NCI-H774 (cell line): ENCODE measurements at regions not wholly inside any gene's neighbourhood (a gene's known extent, or its start where the extent isn't known, plus 50 kb on each side); places are given as distances from the start of the nearest gene placed in this dataset.

Source experiments
- DNase-seq: peaks from one replicate; lab custom pipeline; 2025; lab: John Stamatoyannopoulos, UW

DNA sequence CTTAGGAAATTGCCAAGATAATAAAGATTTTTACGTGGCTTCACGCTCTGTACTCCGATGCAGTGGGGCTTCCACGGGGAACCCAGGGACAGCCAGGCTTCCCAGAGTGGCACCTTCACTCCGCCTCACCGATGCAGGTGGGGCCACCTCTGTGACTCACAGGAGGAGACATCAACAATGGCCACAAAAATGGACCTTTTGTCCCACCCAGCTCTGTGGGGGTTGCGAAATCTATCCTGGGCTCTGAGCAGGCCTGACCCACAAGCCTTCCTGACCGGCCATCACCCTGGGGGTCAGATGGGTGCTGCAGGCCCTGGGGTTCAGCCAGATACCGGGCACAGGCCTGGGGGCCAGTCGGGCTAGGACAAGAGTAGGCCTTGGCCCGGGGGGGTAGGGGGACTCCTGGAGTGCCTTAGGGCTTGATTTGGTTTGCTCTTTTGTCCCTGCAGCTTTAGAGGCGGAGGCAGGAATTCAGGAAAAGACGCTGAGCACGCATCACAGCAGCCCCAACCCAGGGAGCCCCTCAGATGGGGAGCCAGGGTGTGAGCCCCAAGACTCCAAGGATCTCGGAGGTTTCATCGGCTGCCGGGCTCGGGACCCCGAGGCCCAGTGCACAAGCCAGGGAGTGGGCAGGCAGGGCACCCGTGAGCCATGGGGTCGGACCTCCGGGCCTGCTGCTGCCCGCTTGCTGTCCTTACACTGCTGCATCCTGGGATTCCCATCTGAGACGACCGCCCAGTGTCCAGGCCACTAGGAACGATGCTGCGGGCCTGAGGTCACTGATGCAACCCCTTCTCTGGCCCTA is 136.5 kb upstream of the NKX1-1 start:
- DNase-seq, result no peak

DNA sequence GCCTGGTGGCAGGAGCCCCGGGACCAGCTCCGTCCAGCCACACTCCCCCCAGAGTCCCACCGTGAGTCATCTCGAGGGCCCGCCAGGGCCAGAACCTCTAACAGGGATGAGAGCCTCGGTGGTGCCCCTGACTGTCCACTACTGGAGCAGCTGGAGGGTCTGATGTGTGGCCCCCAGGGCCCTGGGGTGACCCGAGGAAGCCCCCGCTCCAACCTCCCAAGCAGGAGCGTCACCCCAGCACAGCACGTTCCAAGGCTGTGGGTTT is 135.9 kb upstream of the NKX1-1 start:
- no peak for DNase-seq

DNA sequence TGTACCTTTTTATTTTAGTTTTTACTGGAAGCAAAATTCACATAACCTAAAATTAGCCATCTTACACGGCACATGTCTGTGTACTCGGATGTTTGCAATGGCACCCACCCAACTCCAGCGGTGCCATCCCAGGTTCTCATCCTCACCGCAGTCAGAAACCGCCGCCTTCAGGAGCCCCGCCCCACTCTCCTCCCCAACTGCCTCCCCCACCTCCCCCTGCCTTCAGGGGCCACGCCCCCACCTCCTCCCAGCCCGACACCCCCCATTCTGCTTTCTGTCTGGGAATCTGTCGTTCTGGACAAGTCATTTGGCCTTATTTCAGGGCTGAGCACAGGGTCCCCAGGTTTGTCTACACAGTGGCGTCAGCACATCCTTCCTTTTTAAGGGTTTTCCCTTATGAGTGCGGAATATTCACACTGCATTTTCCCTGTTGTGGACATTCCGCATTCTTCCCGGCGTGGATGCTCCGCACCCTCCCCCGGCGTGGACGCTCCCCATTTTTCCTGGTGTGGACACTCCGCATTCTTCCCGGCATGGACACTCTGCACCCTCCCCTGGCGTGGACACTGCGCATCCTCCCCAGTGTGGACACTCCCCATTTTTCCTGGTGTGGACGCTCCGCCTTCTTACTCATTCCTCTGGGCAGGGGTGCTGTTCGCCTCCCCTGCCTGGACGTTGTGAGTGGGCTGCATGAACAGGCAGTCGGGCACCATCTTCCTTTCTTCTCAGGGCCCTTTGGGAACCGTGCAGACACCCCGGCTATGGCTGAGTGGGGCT is 135.4 kb upstream of the NKX1-1 start:
- DNase-seq, result no peak

DNA sequence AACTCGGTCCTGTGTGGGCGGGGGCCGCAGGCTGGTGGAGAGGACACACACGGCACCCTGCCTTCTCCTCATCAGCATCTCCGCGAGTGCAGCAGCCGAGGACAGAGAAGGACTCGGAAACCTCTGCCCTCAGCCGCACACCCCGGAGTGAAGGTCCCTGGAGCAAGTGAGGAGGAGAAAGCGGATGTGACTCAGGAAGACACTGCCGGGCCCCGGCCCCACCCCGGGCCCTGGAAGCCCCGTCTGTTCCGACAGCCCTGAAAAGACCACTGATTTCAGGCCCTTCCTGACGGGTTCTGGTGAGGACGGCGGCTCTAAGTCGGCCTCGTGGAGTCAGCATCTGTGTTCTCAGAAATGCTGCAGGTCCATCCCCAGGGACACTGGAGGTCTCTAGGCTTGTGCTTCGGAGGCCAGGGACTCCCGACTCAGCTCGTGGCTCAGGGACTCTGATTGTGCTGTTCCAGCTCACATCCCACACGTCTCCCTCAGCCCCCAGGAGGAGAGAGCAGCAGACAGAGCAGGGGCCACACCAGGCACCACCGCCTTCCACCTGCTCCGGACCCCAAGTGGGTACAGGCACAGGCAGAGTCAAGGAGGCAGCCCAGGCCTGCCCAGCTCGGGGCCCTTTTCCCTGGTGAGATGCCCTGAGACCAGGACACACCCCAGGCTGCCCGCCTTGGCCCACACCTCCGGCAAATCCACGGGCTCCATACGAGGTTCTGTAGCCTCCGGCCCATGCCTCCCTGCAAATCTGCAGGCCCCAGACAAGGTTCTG is 134.5 kb upstream of the NKX1-1 start:
- no peak for DNase-seq

DNA sequence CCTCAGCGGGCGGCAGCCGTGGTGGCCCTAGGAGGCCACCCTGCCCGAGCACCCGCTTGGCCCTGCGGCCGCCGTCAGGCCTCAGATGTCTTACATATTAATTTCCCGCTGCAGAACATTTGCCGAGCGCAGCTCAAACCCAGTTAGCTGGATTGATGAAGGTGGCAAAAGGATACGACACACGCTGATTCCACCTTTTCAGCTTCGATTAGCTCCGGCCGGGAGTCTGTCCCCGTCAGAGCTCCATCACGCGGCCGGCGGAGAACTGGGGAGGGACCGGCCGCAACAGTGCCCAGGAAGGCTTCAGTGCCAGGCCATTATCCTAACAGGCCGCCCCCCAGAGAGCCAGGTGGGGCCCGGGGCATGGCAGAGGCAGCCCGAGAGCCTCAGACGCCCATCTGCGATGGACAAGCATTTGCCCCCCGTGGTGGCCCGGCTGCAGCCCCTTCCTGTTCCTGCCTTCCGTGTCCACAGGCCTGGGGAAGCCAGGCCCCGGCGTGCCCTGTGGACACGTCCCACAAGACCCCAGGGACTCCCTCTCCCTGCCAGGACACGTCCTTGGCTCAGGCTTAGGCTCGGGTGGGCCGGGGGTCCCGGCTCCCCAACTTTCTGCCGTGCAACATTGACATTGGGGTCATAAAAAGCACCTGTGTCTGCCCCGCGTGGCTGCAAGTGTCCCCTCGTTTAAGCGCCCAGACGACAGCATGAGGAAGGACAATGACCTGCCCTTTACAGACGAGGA is 133.8 kb upstream of the NKX1-1 start:
- DNase-seq, result no peak

DNA sequence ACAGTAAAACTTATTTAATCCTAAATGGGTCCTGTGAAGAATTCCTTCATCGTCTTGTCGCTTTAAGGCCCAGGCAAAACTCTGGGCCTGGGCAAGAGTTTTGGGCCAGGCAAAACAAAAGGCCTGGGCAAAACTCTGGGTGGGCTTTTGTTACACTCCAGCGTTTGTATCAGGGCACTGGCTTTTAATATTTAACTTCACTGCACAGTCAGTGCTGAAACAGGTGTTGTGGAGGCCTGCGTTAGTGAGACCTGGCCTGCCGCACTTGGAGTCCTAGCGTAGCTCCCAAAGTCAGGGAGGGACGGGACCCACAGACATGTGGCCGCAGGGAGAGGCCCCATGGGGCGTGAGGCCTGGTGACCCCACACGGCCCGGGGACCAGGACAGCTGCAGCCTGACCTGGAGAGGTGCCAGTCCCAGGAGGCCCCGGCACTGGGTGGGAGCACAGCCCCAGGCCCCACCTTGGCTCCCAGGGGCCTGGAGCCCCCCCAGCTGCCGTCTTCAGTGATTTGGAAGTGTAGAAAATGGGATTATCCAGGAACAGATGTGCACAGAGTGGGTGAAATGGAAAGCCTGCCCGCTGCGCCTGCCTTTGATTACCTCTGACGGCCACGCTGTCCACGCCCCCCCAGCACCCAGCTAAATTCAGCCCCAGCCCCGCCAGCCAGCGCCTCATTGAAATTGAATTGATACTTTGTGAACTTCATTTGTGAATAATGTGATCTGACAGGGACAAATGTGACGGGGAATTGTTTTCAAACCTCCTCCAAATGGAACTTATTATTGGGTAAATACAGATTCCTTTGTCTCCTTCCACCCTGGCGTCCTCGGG is 132.9 kb upstream of the NKX1-1 start:
- DNase-seq, result no peak

DNA sequence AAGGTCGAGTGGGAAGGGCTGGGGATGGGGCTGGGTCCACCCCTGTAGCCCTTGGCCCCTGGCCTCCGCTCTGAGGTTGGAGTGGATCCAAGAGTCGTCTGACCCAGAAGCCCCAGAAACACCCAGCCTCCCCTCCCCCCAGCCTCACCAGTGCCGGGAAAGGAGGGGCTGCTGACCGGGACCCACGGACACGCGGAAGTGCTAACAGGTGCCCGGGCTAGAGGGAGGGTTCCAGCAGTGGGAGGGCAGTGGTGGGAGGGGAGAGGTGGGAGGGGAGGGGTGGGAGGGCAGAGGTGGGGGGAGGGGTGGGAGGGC is 131.8 kb upstream of the NKX1-1 start:
- no peak for DNase-seq

DNA sequence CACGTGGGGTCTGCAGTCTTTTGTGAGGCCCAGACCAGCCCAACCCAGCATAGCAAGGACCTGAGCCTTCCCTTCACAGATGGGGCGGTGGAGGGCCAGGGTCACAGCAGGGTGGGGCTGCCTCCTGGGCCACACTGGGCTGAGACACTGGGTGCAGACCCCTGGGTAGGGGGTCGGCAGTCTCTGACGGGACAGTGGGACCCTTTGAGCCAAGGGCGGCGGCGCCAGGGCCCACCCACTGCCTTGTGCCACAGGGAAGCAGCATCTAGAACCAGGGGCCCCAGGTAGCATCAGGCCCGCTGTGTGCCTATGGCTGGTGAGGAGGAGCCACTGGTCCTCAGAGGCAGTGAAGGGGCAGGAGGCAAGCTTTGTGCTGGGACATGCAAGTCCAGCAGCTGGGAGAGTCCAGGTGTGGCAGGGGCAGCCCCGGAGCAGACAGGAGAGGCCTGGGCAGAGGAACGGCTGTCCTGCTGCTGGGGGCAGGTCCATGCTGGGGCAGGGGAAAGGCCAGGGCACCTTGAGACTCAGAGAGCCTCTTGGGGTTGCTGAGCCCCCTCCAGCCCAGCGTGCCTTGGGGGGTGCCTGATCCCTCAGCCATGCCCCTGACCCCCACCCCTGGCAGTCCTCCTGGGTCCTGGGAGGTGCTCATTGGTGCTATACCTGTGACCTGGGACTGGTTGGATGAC is 131.3 kb upstream of the NKX1-1 start:
- DNase-seq, result no peak

DNA sequence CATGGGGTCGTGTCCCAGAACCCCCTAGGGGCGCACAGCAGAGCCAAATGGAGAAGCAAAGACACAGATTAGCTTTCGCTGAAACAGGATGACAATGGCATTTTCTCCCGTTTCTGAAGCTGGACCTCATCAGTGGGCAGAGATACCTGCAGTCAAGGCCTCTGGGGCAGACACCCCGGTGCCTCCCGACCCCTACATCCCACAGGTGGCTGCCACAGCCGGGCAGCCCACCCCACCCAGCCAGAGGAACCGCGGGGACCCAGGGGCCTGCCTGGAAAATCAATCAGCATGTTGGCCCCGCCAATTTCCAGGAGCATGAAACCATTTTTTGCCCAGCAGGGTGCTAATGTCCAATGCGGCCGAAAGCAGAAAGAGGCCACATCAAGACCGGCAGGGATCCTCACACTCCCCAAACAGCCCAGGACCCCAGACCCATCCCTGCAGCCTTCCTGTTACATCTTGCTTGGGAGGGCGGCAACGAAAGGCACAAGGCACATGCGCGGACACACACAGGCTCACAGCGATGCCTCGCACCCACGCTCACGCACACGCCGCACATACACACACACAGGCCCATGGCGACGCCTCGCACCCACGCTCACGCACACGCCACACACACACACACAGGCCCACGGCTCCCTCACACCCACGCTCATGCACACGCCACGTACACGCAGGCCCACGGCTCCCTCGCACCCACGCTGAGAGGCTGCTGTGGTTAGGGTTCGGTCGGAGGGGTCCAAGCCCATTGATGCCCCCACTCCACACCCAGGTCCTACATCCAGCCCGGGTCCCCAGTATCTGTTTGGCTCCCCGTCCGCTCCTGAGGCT is 130.6 kb upstream of the NKX1-1 start:
- DNase-seq, result no peak

DNA sequence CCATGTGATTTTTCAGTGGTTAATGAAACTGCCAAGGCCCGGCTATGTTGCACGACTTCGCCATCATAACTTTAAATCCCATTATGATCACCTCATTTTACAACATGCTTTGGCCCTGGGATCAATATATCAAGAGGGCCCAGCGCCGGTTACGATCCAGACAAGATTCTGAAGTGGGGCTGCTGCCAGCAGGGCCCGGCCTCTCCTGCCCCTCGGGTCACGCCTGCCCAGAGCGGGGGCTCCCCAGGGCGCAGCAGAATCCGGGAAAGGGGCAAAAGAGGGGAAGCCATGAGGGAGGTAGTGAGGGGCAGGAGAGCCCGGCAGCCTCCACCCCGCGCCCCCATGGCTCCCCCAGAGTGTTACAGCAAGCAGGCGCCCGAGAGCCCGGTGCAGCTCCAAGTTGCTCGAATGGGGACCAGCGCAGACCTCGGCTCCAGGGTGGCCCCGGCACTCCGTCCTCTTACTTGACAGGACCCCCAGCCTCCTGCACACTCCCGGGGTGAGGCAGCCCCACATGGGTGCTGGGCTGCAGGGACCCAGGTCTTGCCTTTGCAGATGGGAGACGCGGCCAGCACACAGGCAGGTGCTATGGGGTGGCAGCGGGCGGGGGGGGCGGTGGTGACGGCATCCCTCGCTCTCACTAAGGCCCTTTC is 129.8 kb upstream of the NKX1-1 start:
- no peak for DNase-seq

DNA sequence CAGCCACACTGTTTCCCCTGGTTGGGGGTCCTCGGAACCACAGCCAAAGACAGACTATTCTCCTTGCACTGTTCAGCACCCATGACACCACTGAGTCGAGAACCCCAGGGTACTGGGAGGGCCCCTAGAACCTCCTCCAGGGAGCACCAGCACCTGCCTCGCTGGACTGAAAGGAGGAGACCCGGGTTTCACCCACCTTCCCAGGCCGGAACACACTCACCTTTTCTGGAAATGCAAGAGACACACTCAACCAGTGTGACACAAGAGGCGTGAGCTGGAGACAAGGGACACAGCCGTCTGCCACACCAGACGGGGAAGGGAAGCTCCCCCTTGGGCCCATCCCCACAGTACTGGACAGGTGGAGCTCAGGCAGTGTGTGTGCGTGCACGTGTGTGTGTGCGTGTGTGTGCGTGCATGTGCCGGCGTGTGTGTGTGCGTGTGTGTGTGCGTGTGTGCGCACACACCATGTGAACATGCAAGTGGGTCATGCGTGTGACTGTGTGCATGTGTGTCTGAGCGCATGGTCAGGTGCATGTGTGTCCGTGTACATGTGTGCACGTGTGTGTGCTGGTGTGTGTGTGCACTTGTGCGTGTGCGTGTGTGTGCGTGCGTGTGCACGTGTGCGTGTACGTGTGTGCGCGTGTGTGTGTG is 128.8 kb upstream of the NKX1-1 start:
- no peak for DNase-seq

DNA sequence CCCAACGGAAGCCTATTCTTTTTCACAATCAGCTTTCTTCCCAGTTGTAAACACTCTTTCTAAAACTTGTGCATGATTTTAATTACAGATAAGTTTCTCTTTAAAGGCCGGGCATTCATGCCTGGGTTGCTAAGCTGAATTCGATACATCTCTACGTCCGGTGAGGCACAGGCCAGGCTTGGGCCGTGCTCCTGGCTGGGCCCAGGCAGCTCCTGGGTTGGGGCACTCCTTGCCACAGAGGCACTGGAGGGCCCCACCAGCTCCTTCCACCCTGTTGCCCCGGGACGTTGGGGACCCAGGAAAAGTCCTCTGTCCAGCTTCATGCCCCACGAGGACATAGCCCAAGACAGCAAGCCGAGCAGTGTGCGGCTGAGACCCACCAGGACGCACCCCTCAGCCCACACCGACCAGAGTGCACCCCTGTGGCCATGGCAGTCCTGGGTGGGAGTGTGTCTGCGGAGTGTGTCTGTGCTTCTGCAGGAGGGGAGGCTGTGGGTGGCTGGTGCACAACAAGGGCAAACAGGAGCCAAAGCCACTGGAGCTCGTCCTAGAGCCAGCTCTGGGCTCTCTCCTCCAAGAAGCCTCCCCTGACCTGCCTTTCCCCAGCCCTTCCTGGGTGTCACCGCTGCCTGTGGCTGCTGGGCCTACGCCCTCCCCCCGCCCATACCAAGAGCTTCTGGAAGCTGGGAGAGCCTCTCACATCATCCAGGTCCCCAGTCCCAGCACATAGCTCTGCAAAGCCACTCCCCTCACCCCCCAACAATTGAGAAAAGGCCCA is 128.0 kb upstream of the NKX1-1 start:
- DNase-seq, result no peak

DNA sequence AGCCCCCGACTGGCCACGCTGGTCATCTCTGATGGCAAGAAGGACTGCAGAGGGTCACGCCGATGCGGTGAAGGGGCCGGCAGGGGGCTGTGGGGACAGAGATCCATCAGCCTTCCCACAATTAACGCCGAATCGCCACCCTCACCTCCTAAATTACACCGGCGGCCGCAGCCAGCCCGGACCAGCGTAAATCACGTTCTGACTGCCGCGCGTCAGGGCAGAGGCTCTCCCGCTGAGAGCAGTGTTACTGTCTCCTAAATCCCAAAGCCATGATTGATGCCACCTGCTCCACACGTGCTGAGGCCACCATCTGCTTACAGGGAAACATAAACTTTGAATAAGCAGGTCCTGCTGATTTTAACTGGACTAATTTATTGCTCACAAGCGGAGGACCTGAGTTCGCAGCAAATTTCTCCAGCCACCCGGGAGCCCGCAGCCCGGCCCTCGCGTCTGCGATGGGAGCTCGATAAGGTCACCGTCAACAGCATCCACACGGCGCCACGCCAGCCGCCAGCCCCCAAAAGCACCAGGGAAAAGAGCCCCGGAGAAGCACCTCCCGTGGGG is 127.3 kb upstream of the NKX1-1 start:
- DNase-seq, result no peak

DNA sequence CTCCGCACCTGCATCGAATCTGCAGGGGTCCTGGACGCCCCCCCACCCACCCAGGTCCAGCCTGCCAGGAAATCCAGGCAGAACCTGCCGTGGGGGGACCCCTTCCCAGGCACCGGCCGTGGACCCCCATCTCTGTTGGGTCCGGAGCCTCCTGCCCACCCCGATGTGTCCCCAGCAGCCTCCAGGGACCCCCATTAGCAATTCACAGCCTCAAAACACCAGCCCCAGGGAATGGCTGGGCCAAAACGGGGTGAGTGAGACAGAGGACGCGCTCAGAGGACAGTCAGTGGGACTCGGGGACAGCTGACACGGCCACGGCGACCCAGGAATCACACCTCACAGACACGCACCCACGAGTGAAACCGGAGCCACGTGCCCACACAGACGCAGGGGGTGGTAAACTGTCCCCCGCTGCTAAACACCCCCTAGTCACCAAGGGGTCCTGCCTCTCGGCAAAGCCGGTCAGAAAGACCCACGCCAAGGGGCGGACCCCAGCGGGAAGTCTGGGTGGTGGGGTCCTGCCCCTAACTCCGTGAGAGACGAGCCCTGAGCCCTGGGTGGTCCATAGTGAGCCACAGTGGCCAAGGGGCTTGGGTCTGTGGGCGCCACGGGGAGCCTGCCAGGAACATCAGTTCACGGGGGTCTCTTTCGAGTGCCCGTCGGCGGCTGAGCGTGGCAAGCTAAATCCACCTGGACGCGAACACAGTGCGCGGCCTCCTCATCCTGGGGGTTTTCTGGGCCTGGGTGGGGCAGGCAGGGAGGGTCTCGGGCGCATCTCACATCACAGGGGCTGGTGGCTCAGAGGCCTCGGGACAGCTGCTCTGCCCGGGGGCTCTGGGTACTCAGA is 126.5 kb upstream of the NKX1-1 start:
- no peak for DNase-seq

DNA sequence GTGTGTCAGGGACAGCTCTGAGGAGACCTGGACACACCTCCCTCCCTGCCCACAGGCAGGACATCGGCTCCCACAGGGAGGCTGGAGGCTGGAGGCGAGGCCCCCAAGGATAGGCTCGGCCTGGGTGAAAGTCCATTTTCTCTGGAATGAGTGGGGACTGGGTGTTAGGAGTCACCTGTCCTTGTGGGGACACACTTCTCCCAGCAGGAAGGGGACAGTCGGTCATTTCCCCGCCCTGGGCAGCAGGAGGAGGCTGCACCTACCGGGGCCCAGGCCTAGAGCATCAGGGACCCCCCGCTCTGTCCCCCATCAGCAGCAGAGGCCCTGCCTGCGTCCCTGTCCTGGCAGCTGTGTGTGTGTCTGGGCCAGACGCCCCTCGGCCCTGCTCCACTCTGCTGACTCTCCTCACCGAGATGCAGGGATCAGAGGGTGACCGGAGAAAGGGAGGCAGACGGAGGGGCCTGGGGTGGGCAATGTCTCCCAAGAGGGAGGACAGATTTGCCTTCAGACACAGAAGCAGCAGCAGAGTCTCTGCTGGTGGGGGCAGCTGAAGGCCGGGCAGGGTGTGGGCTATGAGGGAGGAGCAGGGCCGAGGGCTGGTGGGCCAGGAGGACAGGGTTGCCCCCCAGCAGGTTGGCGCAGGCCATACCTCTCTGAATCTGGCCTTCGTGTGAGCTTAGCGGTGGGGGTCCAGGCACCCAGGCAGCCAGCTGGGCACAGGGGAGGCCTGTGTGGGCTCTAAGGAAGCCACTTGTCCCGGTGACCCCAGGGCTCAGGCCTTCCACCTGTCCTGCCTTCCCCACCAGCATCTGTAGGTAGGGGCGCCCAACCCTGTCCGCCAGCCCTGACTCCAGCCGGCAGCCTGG is 125.7 kb upstream of the NKX1-1 start:
- no peak for DNase-seq

DNA sequence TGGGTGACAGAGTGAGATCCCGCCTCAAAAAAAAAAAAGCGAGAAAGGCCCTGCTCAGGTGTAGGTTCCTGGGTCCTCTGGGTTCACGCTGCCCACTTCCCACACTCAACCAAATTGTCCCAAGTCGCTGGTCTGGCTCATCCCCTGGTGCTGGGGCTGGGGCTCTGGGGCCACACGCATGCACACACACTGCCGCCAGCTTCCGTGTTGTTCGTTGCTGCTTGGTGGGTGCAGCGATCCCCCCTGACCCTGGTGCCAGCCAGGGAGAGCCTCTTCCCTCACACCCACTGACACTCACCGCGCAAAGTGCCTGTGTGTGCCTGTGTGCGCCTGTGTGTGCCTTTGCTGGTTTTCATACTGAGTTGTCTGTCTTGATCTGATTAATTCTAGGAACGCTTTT is 124.1 kb upstream of the NKX1-1 start:
- no peak for DNase-seq
